ENCODE measurements at regions not wholly inside any gene's neighbourhood (a gene's known extent, or its start where the extent isn't known, plus 50 kb on each side); places are given as distances from the start of the nearest gene placed in this dataset.

GRCh38 chr5:74355041-74355824 lies 285.3 kb downstream of the ENC1 start:
- DNase-seq (ENCODE audit: low read depth, low spot score) = peak; percentile 30

DNA sequence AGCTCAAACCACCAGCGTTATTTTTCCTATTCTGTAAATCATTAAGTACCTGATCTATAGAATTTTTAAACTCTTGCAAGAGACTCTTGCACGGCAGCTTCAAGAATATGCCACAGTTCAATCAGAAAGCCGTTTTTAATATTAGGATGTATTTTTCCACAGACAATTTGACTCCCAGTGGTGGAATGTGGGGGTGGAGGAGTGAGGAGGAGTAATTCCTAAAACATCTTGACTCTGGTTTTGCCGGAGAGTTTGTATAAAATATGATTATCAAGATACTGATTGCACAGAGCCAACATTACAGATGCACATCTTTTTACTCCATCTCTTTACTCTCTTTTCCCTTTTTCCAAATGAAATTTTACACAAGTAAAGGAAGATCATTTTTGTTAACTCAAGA lies 288.3 kb downstream of the ENC1 start:
- no peak for DNase-seq (ENCODE audit: low read depth, low spot score)

GRCh38 chr5:74342948-74343682 lies 297.4 kb downstream of the ENC1 start:
- no peak for DNase-seq (ENCODE audit: low read depth, low spot score)

- no peak for DNase-seq (ENCODE audit: low read depth, low spot score)
These were observed 298.3 kb downstream of the ENC1 start for GRCh38 chr5:74342182-74342581.

DNA sequence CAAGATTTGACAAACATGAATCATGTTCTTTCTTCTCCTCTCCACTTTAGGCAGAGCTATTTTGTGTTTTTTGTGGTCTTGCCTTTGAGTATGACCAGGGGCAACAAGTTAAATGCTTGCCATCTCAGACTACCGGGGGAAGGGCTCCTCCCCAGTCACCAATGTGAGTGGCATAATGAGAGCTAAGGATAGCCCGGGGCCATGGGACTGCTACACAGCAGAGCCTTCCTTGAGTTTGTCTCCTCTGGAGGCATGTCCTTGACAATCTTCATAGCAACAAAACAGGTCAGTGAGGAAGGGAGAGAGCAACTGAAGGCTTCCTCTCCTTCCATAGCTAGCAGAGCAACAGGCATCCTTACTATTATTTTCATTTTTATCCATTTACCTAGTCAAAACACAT lies 299.3 kb downstream of the ENC1 start:
- DNase-seq (ENCODE audit: low read depth, low spot score) = peak; percentile 74

GRCh38 chr5:74340476-74340875 lies 300.1 kb downstream of the ENC1 start:
- DNase-seq (ENCODE audit: low read depth, low spot score) = no peak

DNA sequence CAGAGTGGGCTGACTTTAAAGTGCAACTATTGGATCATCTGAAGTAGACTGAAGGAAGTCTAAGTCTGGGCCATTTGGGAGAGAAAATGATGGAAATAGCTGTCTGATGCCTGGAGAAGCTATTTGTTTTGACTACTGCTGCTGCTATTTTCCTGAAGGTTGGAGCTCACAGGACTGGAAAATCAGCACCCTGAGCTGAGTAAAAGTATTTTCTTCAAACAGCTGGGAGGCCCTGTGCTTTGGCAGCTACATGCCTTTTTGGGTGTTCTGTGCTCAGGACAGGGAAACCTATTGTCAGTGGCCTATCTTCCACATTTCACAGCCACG lies 302.6 kb downstream of the ENC1 start:
- DNase-seq (ENCODE audit: low read depth, low spot score) = no peak

- no peak for DNase-seq (ENCODE audit: low read depth, low spot score)
These were observed 303.1 kb downstream of the ENC1 start for GRCh38 chr5:74337254-74337983.

DNA sequence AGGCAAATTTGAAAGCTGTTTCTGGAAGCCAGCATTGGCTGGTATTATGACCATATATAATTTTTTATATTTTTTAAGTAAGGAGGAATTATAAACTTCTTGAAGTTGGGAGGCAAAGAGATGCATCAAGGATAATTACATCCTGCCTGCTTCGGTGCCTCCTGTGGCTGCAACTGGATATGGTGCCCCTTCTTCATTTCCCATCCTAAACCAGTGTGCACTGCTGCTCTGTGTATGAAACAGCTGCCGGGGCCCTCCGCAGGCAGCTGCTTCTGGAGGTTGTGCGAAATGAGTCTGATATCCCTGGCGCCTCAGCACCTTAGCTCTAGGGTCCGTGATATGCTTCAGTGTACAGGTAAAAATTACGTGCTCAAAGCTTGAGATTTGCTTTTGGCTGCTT lies 304.2 kb downstream of the ENC1 start:
- no peak for DNase-seq (ENCODE audit: low read depth, low spot score)

DNA sequence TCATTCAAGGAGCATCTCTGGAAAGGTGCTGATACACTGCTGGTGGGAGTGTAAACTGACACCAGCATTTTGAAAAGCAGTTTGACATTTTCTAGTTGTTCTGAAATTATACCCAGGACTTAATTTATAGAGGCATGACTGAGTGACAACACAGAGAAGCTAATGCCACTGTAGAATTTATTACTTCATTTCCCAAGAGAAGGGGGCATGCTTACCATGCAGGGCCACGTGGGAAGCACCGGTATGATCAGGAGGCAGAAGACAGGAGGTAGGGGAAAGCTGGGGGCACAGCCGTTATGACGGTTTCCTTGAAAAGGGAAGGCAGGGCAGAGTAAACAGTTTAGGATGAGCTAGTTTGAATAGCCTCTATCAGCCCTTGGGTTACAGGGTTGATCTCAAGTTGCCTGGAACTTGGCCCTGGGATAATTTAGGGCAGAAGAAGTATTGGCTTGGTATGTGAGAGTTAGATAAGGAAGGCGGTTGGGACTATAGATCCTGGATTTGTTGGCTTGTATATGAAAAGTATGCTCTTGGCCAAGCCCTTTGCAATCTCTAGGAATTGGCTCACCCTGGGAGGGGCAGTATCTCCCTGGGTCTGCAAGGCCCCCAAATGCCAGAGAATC lies 305.7 kb downstream of the ENC1 start:
- DNase-seq (ENCODE audit: low read depth, low spot score) = no peak

- DNase-seq (ENCODE audit: low read depth, low spot score) = no peak
These were observed 306.3 kb downstream of the ENC1 start for GRCh38 chr5:74334062-74334761.

- DNase-seq (ENCODE audit: low read depth, low spot score) = no peak
These were observed 307.1 kb downstream of the ENC1 start for GRCh38 chr5:74333430-74333829.

DNA sequence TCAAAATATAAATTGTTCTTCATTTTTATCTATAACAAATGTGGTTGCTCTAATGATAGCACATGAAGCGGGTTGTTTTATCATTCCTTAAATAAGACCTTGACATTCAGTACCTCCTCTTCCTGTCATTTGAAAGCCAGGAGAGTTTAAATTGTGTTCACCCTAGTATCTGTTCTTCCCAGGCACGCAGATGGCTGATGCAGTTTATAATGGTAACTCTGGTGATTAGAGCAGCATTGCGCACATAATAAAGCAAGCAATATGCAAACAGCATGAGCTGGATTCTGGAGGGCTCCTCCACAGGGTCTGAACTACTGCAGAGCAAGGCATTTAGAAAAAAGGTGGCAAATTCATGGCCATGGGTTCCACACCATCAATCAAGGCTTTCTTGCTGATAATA lies 307.8 kb downstream of the ENC1 start:
- no peak for DNase-seq (ENCODE audit: low read depth, low spot score)

- DNase-seq (ENCODE audit: low read depth, low spot score) = no peak
These were observed 308.5 kb downstream of the ENC1 start for GRCh38 chr5:74332006-74332405.

- DNase-seq (ENCODE audit: low read depth, low spot score) = no peak
These were observed 312.3 kb downstream of the ENC1 start for GRCh38 chr5:74328221-74328630.

DNA sequence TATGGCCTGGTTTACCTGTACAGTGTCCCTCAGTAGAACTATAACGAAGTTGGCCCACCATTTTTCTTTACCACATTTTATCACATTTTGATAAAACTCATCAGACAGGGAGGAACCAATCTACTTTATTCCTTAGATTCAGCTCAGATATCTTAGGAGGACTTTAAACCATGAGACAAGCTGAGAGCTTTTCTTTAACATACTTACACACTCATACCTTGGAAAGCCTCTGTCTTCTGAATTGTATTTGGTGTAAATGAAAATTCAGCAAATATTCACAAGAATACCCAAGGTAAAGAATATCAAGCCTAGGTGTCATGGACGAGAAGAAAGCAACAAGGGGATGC lies 313.2 kb downstream of the ENC1 start:
- DNase-seq (ENCODE audit: low read depth, low spot score) = no peak

DNA sequence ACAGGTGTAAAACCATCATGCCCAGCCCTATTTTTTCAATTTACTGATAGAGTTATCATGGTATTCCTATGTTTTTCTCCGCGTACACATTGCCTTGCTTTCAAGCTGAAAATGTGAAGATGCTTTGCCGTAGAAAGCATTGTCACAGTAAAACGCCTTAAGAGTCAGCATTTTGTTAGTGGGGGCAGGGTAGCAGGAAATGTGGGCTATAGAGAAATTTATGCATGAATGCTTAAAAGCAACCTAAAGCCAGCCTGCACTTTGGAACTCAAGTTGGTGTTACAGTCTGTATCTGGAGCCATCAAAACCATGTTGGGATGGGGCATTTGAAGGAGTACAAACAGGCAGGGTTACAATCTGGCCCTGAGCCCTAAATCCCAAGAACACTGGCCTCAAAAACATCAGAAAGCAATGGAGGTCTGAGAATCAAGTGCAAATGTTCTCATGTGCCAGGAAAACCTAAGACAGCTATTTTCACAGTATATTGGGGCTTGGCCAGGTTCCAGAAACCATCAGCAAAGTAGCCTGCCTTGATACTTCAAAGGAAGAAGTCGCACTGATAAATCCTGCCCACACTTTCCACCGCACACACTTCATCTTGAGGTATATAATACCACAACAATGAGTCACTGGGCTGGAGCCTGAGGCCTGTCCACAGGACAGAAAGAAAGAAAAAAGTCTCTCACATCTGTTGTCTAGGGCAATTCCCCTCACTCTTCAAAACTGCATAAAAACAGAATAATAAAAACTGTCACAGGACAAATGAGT lies 313.8 kb downstream of the ENC1 start:
- DNase-seq (ENCODE audit: low read depth, low spot score) = peak; percentile 66

- DNase-seq (ENCODE audit: low read depth, low spot score) = no peak
These were observed 314.7 kb downstream of the ENC1 start for GRCh38 chr5:74325866-74326265.

GRCh38 chr5:74324556-74324955 lies 316.0 kb downstream of the ENC1 start:
- no peak for DNase-seq (ENCODE audit: low read depth, low spot score)

DNA sequence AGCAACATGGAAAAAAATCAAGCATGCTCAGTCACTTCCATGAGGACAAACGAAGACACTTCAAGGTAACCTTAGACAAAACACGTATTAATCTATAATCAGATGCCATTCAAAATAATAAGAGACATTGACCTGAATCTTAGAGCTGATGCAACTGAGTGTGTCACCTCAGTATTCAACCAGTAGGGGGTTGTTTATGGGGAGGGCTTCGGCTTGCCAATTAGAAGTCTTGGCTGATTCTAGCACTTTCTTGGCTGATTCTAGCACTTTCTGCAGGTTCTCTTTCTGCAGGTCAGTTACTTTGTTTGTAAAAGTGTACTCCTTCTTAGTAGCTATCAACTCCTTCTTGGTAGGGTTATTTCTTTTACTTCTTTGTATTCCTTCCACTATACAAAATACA lies 317.6 kb downstream of the ENC1 start:
- DNase-seq (ENCODE audit: low read depth, low spot score) = no peak

DNA sequence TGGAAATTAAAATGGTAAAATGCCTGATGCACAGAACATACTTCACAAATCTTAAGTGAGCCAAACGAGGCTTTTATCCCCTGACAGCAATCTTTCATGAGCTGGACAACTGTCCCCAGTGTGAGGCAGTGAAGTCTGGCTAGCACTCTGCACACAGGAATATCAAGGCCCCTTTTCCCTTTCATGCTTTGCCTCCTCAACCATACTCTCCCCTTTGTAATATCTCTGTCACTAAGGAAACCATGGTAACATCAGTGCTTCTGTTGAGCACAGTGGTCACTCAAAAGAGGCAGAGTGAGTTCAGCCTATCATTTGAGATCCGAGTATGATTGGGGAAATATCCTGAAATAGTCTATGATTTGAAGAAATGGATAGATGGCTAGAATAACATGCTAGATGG lies 318.3 kb downstream of the ENC1 start:
- DNase-seq (ENCODE audit: low read depth, low spot score) = no peak

All from ELF-1 (cell line).